GM18870 (cell line): ENCODE measurements at regions not wholly inside any gene's neighbourhood (a gene's known extent, or its start where the extent isn't known, plus 50 kb on each side); places are given as distances from the start of the nearest gene placed in this dataset.

Source experiments
- ATAC-seq: cut with Tn5 transposase; IDR thresholded peaks from one replicate; pipeline ENCODE4 v1.9.1; 2021; ENCODE audit warnings: moderate library complexity; ENCODE audit not compliant: unreplicated experiment

DNA sequence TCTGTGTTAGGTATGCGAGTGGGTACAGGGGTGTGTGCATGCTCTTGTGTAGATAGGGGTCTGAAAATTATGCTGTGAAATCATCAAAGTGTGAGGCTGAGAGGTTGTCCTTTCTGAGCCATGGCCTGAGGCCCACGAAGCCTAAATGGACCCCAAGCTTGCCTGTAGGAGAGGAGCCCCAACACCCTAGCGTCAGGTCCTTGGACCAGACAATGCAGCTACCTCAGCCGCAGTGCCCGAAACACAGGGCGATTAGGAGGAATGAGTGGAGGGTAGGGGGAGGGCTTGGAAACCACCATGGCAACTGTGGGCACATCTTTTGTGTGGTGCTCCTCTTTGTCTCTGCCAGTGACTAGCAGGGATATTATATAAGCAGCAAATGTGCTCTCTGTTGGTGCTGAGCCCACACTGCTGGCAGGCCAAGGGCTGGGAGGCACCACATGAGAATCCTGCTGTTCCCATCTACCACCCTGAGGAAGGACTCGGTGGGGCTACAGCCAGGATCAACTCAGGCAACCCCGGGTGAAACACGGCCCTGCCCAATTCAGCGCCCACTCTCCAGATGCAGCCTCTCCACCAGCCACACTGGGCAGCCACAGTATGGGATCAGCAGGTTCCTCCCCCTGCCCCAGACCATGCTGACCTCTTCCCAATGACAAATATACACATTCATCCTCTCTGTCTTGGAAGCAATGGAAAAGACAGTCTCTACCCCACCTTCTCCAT lies 84.6 kb upstream of the FSTL4 start:
- no peak for ATAC-seq

DNA sequence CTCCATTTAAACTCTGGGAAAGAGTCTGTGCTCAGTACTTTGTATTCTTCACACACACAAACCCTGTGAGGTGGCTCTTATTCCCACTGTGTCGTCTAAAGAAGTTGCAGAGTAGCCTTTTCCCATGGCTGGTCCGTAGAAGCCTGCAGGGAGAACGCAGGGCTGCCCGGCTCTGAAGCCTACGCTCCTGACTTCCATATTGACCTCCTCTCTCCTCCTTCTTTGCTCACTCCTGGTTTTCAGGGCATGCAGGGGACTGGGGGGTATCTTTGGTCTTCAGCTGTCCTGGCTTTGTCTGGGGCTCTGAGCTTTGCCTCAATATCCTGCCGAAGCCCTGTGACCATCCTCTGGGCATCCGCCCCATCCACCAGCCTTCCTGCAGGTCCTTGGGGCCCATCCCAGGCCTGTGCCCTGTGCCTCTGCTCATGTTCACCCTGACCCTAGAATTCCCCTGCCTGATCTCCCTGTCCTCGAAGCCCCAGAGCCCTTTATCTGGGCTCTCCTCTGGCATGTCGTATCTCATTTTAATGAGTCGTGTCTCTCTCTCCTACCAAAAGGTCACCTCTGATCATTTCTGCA lies 83.8 kb upstream of the FSTL4 start:
- ATAC-seq = no peak

DNA sequence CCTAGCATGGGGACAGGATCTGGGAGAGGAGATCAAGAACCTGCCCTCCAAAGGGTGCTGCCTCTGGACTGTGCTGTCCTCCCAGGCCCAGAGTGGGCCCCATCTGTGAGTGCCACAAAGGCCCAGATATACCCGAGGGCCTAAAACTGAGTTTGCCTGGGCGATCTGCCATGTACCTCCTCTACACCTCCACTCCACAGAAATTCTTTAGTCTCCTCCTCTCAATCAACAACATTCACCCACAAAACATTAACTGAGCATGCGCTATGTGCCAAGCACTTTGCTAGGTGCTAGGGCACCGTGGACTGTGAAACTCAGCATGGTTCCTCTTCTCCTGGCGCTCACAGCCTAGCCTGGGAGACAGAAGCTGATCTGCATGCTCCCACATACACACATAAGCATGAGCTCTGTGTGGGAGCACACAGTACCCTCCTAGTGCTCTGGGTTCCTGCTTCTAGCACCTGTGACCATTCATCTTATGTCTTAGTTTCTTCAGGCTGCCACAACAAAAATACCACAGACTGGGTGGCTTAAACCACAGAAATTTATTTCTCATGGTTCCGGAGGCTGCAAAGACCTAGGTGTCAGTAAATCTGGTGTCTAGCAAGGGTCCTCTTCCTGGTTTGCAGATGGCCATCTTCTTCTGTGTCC lies 82.0 kb upstream of the FSTL4 start:
- ATAC-seq = no peak

DNA sequence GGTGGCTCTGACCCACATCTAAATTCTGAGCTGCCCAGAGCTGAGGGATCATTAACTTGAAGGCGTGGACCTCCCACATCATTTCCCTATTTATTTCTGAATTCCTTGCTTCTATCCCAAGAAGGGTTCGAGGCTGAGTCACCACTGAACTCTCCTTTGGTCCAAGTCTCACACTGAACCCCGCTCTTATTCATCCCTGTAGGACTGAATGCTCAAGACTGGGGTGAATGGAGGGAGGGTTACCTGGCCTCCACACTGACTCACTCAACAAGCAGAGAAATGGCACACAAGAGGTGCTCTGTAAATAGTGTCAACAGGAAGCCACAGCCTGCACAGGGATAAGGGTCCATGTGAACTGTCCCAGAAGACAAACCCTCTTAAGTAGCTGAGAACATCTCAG lies 79.1 kb upstream of the FSTL4 start:
- no peak for ATAC-seq

DNA sequence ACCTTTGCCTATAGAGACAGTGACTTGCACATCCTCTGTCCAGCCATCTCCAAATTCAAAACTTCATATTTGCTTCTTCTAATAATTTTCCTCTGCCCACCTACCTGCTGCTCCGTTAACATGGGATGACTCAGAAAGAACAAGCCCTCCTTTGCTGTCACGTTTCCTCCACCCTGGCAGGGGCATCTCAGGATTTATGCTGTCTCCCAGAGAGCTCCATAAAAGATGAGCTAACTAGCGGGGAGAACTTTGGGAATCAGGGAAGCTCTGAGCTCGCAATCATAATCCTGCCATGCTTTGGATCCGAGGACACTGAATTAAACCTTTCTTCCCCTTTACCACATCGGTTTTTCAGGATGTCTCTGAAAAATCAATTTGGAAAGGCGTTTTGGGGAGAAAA lies 78.4 kb upstream of the FSTL4 start:
- ATAC-seq = no peak

DNA sequence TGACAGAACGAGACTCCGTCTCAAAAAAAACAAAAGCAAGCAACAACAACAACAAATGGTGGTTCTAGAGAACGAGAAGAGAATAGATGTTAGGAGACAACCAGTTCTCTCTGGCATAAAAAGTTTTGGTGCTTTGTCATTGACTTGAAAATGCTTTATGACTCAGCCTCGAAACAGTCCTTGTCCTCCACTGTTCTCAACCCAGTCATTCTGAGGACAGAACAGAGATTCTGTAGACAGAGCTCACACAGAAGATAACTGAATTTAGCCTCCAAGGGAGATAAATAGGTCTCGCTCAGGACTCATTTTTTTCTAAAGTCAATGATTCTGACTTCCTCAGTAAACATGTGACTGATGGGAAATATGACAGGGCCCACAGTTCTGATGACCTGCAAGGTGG lies 76.0 kb upstream of the FSTL4 start:
- ATAC-seq = peak; percentile 65

DNA sequence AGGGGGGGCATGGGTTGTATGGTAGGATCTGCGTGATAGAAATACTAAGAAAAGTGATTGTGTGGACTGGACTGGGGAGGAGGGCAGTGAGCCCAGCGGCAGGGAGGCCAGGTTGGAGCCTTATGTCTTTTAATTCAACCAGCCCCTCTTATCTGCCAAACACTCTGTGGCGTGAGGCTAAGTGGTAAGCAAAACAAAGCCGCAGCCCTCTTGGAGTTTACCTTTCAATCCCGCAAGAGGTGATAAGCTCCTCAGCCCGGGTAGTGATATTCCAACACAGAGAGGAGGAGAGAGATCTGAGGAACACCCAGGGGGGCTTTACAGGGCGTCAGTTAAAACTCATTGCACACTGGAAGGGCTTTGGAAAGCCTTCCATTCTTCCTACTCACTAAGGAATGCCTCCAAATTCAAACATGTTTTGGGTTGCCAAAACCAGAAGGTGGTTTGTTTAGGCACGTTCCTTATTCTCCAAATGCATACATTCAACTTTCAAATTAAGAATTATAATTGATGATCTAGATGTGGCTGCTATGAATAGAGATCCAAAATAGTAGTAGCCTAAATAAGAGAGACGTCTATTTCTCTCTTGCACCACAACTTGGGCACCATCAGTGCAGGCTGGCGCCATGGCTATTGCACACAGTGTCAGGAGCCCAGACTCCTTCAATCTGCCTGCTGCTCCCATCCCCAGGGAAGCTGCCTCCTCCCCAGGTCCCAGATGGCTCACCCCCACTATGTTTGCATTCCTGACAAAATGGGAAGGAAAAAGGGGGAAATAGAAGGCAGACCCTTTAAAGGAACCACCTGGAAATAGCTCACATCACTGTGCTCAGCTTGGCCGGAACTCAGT lies 75.1 kb upstream of the FSTL4 start:
- no peak for ATAC-seq

DNA sequence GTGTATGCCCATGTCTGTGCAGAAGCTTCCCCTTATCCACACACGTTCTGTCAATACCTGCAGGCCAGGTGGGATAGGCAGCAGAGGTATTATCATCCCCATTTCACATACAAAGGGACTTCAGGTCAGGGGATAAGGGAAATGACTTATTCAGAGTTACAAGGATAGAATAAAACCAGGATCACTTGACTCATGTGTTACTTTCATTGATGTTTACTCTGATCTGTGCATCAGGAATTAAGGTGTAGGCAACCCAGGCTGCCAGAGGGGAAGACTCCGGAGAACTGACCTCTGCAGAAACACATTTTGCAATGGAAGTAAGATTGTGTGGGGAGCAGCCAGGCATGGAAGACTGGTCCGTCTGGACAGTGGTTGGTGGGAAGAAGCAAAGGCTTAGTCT lies 74.2 kb upstream of the FSTL4 start:
- ATAC-seq = no peak

DNA sequence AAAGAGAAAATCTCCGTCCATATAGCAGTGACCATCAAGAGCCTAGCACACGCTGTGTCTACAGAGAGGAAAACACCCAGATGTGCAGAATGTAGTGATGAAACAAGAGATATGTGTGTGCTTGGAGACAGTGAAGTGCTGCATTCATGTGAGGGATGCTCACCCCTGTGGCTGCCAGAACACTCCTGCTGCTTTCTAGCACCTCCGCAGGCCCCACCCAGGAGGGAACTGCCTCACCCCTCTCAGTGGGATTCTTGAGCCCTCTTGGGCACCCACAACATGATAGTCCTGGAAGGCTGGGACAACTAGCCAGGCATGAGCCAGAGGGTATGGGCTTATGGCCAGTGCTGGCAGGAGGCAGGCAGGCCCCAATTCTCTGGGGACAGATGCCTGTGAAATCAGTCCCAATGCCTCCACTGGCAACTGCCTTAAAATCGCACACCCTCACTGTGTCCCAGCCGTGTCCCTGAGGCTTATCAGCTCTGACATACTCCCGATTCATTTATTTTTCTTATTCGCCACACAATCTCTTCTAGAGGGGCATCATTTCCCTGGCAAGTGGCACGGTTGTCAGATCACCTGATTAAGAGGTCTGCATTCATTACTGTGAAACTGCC lies 73.2 kb upstream of the FSTL4 start:
- ATAC-seq = no peak

DNA sequence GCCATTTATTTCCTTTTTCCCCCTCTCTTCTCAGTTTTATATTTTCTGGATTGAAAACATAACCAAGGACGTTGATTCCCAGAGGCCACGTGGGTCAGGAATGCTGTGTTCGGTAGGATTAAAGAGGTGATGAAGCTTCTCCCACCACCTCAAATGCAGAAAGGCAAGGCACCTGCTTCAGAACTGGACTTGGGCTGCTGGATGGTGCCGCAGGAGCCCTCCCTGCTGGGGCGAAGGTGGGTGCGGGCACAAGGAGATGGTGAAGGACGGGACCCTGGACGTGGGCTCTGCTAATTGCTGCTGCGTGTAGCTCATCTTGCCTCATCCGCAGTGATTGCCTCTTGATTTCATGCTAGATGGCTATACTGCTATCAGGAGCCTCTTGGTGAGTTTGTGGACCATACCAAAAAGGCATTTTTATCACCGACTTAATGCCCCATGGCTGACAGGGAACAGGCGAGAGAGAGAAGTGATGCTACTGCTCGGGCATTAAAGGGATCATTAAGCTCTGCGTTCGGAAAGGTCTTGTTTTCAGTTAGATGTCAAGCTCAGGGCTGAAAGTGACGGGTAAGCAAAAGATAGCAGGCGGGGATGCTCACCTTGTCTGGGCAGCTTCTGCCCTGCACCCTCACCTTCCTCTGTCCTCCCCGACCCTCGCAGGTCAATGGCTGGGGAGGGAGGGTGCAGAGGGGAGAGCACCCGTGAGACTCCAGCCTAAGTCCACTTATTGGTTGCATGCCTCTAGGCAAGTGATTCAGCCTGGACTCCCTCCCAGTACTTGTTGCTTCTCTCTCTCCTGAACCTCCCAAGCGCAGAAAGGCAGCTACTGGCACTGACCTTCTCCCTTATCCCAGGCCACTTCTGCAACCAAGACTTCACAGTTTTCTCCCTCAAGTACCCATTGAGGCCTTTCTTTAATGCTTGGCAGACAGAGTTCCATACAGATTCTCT lies 71.6 kb upstream of the FSTL4 start:
- ATAC-seq = no peak

DNA sequence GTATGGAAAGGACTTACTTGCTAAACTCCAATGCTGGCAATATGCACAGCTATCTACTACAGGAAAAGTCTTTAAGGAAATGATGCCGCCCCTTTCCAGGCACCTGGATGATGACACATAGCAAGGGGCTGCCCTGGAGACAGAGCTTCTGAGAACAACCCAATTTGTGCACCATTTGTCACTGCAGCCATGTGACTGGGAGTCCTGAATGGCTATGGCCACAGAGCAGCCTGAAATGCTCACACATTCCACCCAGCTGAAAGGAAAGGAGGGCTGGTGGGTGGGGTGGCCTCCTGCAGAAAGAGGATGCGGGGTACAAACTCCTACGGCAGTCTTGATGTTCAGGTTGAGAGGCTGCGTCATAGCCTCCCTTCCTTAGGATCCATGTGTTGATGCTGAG lies 70.1 kb upstream of the FSTL4 start:
- ATAC-seq = no peak

DNA sequence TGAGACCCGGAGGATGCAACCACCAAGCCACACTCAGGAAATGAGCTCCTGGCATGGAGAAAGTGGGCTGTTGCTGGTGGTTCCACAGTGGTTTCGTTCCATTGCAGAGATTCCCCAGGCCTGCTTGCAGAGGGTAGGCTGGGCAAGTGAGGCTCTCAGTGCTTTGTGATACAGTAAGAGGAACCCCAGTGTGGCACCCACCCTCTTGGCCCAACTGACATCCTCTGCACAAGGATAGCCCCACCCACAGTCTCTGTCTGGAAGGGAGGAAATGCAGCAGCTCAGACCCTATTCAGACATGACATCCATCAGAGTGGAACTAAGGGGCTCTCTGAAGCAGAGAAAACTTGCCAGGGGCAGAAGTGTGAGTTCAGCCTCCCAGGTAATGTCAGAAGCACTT lies 69.6 kb upstream of the FSTL4 start:
- no peak for ATAC-seq

DNA sequence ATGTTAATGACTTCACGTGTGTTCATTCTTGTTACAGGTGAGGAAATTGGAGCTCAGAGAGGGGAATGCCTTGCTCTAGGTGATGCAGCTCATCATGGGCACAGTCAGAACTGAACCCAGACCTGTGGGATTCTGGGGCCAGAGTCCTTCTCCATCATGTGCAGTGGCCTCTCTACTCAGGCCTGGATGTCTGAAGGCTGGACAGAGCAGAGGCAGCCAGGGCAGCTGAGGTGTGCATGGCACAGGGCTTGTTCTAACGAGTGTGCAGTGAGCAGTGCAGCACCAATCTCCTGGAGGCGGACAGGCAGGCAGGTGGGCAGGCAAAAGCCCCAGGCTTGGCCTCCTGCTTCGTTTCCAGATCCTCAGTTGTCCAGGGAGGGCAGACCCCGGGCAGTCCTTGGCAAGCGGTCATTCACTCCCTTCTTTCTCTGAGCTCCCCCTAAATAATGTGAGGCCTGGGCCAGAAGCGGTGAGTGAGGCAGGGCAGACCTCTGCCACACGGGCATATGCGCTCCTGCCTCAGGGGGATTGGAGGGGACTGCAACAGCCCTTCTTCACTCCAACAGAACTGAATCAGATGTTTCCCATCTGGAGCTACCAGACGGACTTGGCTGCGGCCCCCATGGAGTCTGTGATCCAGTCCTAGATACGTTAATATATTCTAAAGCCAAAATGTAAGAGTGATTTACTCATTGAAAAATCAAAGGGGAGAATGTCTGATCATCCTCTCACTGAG lies 68.7 kb upstream of the FSTL4 start:
- no peak for ATAC-seq

DNA sequence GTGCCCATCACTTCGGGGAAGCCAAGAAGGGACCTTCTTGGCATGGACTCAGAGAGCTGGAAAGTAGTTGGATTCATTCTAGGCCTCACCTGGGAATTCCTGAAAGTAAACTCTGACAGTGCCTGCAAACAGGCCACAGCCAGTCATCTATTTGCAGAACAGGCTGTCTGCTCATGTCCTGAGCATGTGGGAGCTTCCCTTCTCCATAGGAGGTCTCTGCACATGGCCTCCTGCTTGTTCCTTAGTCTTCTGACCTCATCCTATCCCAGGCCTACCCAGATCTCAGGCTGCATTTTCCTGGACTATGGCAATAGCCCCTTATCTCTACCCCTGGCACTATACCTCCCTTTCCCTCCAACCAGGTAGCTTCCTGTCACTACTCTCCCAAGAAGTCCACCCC lies 67.2 kb upstream of the FSTL4 start:
- ATAC-seq = no peak

DNA sequence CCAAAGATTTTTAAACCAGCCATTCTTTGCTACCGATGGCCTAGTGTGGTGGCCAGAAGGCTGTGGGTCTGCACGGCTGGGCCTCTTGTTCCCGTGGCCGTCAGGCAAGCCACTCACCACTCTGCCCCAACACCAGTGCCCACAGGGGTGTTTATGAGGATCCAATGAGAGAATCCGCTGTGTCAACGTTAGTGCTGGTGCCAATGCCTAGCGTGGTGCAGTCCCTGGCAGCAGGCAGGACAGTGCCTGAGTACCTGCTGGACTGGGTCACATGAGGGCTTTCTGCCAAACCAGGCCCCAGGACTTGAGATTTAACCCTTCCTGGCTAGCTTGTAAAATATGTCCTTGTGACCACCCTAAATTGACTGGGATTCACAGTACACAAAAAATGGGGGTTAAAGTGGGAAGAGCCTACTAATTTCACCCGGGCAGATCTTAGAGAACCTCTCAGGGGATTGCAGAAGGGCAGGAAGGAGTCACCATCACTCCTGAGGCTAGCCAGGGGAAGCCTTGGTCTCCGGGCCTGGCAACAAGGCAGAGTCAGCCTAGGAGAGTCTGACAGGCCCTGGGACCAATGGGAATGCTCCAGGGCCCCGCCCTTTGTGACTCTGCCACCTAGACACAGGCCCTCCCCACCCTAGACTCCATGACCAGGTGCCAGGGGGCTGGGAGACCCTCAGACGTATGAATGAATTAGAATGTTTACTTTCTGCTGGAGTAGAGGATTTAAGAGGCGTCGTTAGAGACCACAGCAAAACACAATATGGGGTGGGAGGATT lies 63.2 kb upstream of the FSTL4 start:
- no peak for ATAC-seq

DNA sequence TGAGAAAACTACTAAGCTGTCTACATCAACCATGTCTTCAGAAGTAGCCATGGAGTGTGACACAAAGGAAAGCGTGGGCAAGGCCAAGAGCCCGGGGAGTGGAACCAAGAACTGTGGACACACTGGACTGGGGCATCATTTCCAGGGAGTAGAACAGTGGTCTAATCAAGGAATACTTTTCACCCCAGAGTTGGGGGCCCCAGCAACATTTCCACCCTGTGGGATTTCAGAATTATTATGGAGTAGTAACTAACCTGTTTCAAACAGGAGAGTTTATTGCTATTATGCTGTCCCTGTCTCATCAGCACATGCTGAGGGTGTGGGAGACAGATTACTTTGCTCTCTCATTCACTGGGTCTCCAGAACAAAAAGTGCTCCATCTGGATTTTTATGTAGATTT lies 58.0 kb upstream of the FSTL4 start:
- no peak for ATAC-seq

DNA sequence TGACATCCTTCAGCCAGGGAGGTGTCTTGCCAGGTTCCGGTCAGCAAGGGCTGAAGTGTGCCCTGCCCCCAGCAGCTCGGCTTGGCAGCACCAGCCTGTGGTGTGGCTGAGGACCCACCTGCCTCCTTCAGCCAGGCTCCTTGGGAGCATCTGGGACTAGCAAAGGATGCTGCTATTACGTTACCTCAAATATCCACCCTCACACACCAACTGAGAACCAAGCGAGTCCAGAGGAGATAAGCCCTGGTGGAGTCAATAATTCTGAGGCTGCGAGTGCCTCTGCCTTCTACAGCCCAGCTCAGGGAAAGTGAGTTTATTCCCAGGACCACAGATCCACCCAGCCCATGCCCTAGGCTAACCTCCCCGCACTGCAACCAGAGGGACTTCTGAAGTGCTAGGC lies 57.1 kb upstream of the FSTL4 start:
- ATAC-seq = no peak

DNA sequence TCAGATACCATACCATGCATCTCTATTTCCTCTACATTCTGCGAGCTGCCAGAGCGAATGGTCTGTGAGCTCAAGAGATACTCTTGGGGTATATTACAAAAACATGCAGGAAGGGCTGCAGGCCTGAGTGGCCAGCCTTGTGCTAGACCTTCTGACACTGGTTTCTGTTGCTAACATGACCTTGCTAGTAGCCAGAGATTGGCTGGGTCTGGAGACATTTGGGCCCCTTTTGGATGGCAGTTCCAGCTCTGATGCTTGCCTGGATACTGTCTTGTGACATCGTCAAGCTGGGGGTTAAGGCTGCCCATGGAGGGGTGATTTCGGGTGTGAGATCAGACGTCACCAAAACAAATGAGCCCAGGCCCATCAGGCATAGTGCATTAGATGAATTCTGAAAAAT lies 56.1 kb upstream of the FSTL4 start:
- no peak for ATAC-seq

DNA sequence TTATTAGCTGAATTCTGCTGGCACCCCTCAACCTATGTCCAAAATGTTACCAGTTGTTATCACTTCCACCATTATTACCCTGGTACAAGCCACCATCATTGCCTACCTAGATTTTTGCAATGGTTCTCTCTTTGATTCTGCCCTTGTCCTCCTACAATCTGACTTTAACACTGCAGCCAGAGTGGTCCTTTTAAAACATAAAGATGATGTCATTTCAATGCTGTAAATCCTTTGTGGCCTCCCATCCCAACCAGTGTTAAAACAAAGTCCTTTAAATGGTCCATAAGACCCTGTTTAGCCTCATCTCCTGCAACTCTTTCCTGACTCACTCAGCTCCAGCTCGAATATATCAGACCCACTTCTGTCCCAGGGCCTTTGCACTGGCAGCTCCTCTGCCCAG lies 54.9 kb upstream of the FSTL4 start:
- no peak for ATAC-seq
